Liver (tissue), 8 donors: ENCODE measurements at regions not wholly inside any gene's neighbourhood (a gene's known extent, or its start where the extent isn't known, plus 50 kb on each side); places are given as distances from the start of the nearest gene placed in this dataset.

Experiments
- DNase-seq: peaks from one replicate; pipeline ENCODE4 v3.0.0-alpha.2; 2017; ENCODE audit warnings: low spot score
- H3K27ac ChIP-seq, 2 donors: one replicate each; pipeline ENCODE4 v1.7.0; 2013; ENCODE audit warnings: inconsistent platforms in 2 of 2, low read length in 2 of 2, control low read depth in 1 of 2, low read depth in 1 of 2, mild to moderate bottlenecking in 1 of 2
- H3K27me3 ChIP-seq, 4 donors: one replicate each; pipeline versions ENCODE4 v1.6.1 to v1.7.0; 2013; ENCODE audit warnings: low read length in 3 of 4, inconsistent platforms in 1 of 4, mild to moderate bottlenecking in 1 of 4, moderate library complexity in 1 of 4; ENCODE audit not compliant: control insufficient read depth in 4 of 4, insufficient read depth in 4 of 4
- H3K36me3 ChIP-seq, 4 donors: one replicate each; pipeline versions ENCODE4 v1.6.1 to v1.7.0; 2013; ENCODE audit warnings: low read length in 3 of 4, mild to moderate bottlenecking in 3 of 4, low read depth in 1 of 4, moderate library complexity in 1 of 4; ENCODE audit not compliant: control insufficient read depth in 4 of 4, insufficient read depth in 3 of 4
- H3K4me1 ChIP-seq, 4 donors: one replicate each; pipeline versions ENCODE4 v1.6.1 to v1.7.0; 2013; ENCODE audit warnings: low read length in 3 of 4, mild to moderate bottlenecking in 3 of 4, moderate library complexity in 1 of 4; ENCODE audit not compliant: control insufficient read depth in 4 of 4, insufficient read depth in 4 of 4
- H3K4me3 ChIP-seq, 3 donors: one replicate each; pipeline versions ENCODE4 v1.6.1 to v1.7.0; 2013; ENCODE audit warnings: low read length in 3 of 3, control low read depth in 1 of 3, low read depth in 1 of 3, mild to moderate bottlenecking in 1 of 3
- H3K9ac ChIP-seq, 2 donors: one replicate each; pipeline ENCODE4 v1.7.0; 2013; ENCODE audit warnings: low read length in 2 of 2, mild to moderate bottlenecking in 2 of 2, moderate library complexity in 2 of 2, control low read depth in 1 of 2, low read depth in 1 of 2
- H3K9me3 ChIP-seq, 4 donors: one replicate each; pipeline versions ENCODE4 v1.6.1 to v1.7.0; 2013; ENCODE audit warnings: low read length in 3 of 4; ENCODE audit not compliant: control insufficient read depth in 4 of 4
- CTCF ChIP-seq: fragments of 150-350 bp; IDR thresholded peaks from 2 replicates; pipeline ENCODE4 v1.5.1; 2017; ENCODE audit warnings: improper control_type of control experiment, low read depth, low read length; ENCODE audit not compliant: missing input control
- EGR1 ChIP-seq, 2 donors: IDR thresholded peaks; 2 replicates each; pipeline ENCODE4 v1.6.1; 2016 to 2018; ENCODE audit warnings: antibody characterized with exemption in 2 of 2, low read depth in 2 of 2
- FOXA1 ChIP-seq: IDR thresholded peaks from 2 replicates; pipeline ENCODE4 v1.6.1; 2016; ENCODE audit warnings: antibody characterized with exemption
- FOXA2 ChIP-seq: IDR thresholded peaks from 2 replicates; pipeline ENCODE4 v1.6.1; 2016; ENCODE audit warnings: antibody characterized with exemption
- GABPA ChIP-seq, 2 donors: IDR thresholded peaks in 1 of 2; conservative IDR thresholded peaks in 1 of 2; 2 replicates each; pipeline ENCODE4 v1.6.1; 2016; ENCODE audit warnings: antibody characterized with exemption in 2 of 2, mild to moderate bottlenecking in 1 of 2, moderate library complexity in 1 of 2
- HNF4A ChIP-seq, 2 donors: conservative IDR thresholded peaks; 2 replicates each; pipeline ENCODE4 v1.6.1; 2016; ENCODE audit warnings: antibody characterized with exemption in 2 of 2, mild to moderate bottlenecking in 2 of 2
- HNF4G ChIP-seq: IDR thresholded peaks from 2 replicates; pipeline ENCODE4 v1.6.1; 2016; ENCODE audit warnings: antibody characterized with exemption
- JUND ChIP-seq, 2 donors: IDR thresholded peaks; 2 replicates each; pipeline ENCODE4 v1.6.1; 2016; ENCODE audit warnings: antibody characterized with exemption in 2 of 2
- NR2F2 ChIP-seq: IDR thresholded peaks from 2 replicates; pipeline ENCODE4 v1.6.1; 2016; ENCODE audit warnings: antibody characterized with exemption
- RAD21 ChIP-seq, 2 donors: IDR thresholded peaks; 2 replicates each; pipeline ENCODE4 v1.6.1; 2016; ENCODE audit warnings: antibody characterized with exemption in 2 of 2, mild to moderate bottlenecking in 2 of 2
- REST ChIP-seq: IDR thresholded peaks from 2 replicates; pipeline ENCODE4 v1.6.1; 2016; ENCODE audit warnings: antibody characterized with exemption, mild to moderate bottlenecking
- RXRA ChIP-seq, 2 donors: IDR thresholded peaks; 2 replicates each; pipeline ENCODE4 v1.6.1; 2017 to 2018; ENCODE audit warnings: antibody characterized with exemption in 2 of 2, mild to moderate bottlenecking in 1 of 2
- SP1 ChIP-seq: IDR thresholded peaks from 2 replicates; pipeline ENCODE4 v1.6.1; 2018; ENCODE audit warnings: antibody characterized with exemption, mild to moderate bottlenecking
- TAF1 ChIP-seq: conservative IDR thresholded peaks from 2 replicates; pipeline ENCODE4 v1.6.1; 2016; ENCODE audit warnings: antibody characterized with exemption, mild to moderate bottlenecking
- YY1 ChIP-seq: IDR thresholded peaks from 2 replicates; pipeline ENCODE4 v1.6.1; 2016; ENCODE audit warnings: antibody characterized with exemption, mild to moderate bottlenecking
- WGBS: extraction: QIAGEN DNeasy Blood & Tissue Kit; methylation state at CpG from one replicate; pipeline ENCODE4 v1.1.7; 2013; 5-methylcytosine and 5-hydroxymethylcytosine counted together
- TF ChIP-seq, protein P1 (sequence below): IDR thresholded peaks from 2 replicates; pipeline ENCODE4 v1.6.1; 2016; ENCODE audit warnings: antibody characterized with exemption
- TF ChIP-seq, protein P2 (sequence below): IDR thresholded peaks from 2 replicates; pipeline ENCODE4 v1.6.1; 2016; ENCODE audit warnings: antibody characterized with exemption
- TF ChIP-seq, protein P3 (sequence below): IDR thresholded peaks from 2 replicates; pipeline ENCODE4 v1.6.1; 2016; ENCODE audit warnings: antibody characterized with exemption
- donor health status: healthy.
- donor health status: healthy.
- donor health status: healthy.
- donor health status: healthy.
- donor health status: healthy.

DNA sequence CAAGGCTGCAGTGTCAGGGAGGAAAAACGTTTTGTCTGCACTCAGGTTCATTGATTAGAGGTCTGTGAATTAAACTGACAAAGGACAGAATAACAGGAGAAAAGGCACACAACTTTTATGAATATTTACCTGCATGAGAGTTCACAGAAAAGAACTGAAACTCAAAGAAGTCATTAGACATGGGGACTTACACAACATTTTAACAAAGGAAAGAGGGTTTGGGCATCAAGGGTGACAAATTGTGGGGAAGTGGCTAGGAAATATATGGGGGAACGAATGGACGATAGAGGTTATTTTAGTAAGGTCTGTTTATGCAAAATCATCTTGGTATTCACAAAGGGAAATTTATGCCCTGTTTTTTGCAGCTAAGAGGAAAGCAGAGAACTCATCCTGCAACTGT lies 65.6 kb upstream of the C15orf39 start:
- no peak for TF ChIP-seq EGR1 (IDR thresholded peaks at IDR 0.05; ENCODE audit: low read depth in 2 of 2)
- no peak for TF ChIP-seq JUND (IDR thresholded peaks at IDR 0.05)
- no peak for TF ChIP-seq FOXA2
- TF ChIP-seq NR2F2 = no peak
- no peak for TF ChIP-seq CTCF
- no peak for TF ChIP-seq HNF4A (conservative IDR thresholded peaks at IDR 0.05)
- TF ChIP-seq GABPA (IDR thresholded peaks at IDR 0.05 in 1 of 2, conservative IDR thresholded peaks at IDR 0.05 in 1 of 2) = no peak
- TF ChIP-seq HNF4G = no peak
- no peak for TF ChIP-seq FOXA1
- no peak for TF ChIP-seq REST
- TF ChIP-seq TAF1 = no peak
- TF ChIP-seq SP1 = no peak
- TF ChIP-seq, protein P1, sequence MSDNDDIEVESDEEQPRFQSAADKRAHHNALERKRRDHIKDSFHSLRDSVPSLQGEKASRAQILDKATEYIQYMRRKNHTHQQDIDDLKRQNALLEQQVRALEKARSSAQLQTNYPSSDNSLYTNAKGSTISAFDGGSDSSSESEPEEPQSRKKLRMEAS = no peak
- Histone ChIP-seq H3K36me3 (no peaks in the 10 kb centered on the region), H3K9me3 (no peaks in the 10 kb centered on the region), H3K27ac (no peak overlapping the region), H3K27me3 (no peaks in the 10 kb centered on the region), H3K4me3 (no peak overlapping the region), H3K4me1 (no peaks in the 10 kb centered on the region), H3K9ac (no peak overlapping the region)
- 60% methylated on average over 3 of the region's 3 CpGs for WGBS
- DNase-seq = no peak

DNA sequence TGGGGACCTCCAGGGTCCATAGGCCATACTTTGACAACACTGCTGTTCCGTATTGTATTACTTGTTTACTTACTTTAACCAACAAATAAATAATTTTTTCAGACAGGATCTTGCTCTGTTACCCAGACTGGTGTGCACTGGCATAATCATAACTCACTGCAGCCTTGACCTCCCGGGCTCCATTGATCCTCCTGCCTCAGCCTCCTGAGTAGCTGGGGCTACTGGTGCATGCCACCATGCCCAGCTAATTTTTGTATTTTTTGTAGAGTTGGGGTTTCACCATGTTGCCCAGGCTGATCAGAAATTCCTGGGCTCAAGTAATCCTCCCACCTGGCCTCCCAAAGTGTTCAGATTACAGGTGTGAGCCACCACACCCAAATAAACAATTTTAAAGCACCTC lies 64.9 kb upstream of the C15orf39 start:
- no peak overlapping the region for H3K9ac ChIP-seq
- H3K27ac ChIP-seq = no peak overlapping the region
- H3K4me1 ChIP-seq = no peaks in the 10 kb centered on the region
- no peaks in the 10 kb centered on the region for H3K36me3 ChIP-seq
- no peaks in the 10 kb centered on the region for H3K27me3 ChIP-seq
- 95% methylated on average over 2 of the region's 2 CpGs for WGBS
- TF ChIP-seq RAD21 (IDR thresholded peaks at IDR 0.05) (no peak), HNF4A (conservative IDR thresholded peaks at IDR 0.05) (no peak), HNF4G (no peak), FOXA2 (no peak), FOXA1 (no peak), YY1 (no peak), JUND (IDR thresholded peaks at IDR 0.05) (no peak), GABPA (IDR thresholded peaks at IDR 0.05 in 1 of 2, conservative IDR thresholded peaks at IDR 0.05 in 1 of 2) (no peak), SP1 (no peak), RXRA (IDR thresholded peaks at IDR 0.05) (no peak), NR2F2 (no peak), TAF1 (no peak)
- TF ChIP-seq, protein P2, sequence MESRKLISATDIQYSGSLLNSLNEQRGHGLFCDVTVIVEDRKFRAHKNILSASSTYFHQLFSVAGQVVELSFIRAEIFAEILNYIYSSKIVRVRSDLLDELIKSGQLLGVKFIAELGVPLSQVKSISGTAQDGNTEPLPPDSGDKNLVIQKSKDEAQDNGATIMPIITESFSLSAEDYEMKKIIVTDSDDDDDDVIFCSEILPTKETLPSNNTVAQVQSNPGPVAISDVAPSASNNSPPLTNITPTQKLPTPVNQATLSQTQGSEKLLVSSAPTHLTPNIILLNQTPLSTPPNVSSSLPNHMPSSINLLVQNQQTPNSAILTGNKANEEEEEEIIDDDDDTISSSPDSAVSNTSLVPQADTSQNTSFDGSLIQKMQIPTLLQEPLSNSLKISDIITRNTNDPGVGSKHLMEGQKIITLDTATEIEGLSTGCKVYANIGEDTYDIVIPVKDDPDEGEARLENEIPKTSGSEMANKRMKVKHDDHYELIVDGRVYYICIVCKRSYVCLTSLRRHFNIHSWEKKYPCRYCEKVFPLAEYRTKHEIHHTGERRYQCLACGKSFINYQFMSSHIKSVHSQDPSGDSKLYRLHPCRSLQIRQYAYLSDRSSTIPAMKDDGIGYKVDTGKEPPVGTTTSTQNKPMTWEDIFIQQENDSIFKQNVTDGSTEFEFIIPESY = no peak
- TF ChIP-seq, protein P3, sequence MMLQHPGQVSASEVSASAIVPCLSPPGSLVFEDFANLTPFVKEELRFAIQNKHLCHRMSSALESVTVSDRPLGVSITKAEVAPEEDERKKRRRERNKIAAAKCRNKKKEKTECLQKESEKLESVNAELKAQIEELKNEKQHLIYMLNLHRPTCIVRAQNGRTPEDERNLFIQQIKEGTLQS = no peak
- TF ChIP-seq, protein P1 = no peak
- H3K9me3 ChIP-seq = no peaks in the 10 kb centered on the region
- no peak for DNase-seq
- H3K4me3 ChIP-seq = no peak overlapping the region
